HK-2 (cell line): ENCODE measurements at regions not wholly inside any gene's neighbourhood (a gene's known extent, or its start where the extent isn't known, plus 50 kb on each side); places are given as distances from the start of the nearest gene placed in this dataset.

Source experiments
- DNase-seq: peaks from one replicate; pipeline ENCODE4 v3.0.0-alpha.2; 2018; ENCODE audit not compliant: unreplicated experiment

- no peak for DNase-seq
These were observed 981.9 kb upstream of the TENM3 start for GRCh38 chr4:181261279-181261678.

GRCh38 chr4:181264893-181265292 lies 978.3 kb upstream of the TENM3 start:
- DNase-seq: no peak

GRCh38 chr4:181265370-181265769 lies 977.8 kb upstream of the TENM3 start:
- no peak for DNase-seq

- DNase-seq: no peak
These were observed 972.0 kb upstream of the TENM3 start for GRCh38 chr4:181271116-181271640.

DNA sequence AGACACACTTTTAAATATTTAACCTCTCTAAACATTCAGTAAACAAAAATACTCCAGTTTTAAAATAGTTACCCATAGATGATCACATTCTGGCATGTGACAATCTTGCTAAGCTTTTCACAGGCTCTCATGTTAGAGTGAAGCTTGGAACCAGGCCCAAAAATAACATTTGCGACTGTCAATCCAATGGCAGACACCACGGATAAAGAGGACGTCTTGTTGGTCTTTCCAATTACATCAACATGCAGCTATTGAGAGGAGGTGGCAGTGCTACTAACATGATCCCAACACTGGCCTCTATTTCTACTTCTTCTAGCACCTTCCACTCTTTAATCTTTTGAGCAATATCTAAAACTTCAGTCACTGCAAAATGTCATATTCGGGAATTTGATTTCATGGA lies 970.8 kb upstream of the TENM3 start:
- no peak for DNase-seq

GRCh38 chr4:181278941-181279340 lies 964.3 kb upstream of the TENM3 start:
- DNase-seq: no peak

GRCh38 chr4:181281451-181281850 lies 961.8 kb upstream of the TENM3 start:
- no peak for DNase-seq

DNA sequence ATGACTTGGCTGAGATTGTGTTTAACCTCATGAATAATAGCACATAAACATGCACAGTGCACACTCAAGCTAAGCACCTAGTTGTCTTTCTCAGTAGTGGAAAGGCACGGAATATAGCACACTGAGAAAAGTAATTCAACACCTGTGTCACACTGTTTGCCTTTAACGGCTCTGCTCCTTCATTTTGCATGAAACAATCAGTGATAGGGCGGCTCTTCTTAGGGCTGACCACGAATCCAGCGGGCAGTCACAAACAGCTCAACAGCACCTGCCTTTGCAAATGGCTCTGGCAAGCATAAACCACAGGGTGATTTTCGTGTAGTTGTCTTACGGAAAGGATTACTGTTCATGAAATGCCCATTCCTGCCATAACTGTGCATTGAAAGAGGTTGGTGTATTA lies 954.0 kb upstream of the TENM3 start:
- no peak for DNase-seq

GRCh38 chr4:181291615-181292014 lies 951.6 kb upstream of the TENM3 start:
- DNase-seq: no peak

DNA sequence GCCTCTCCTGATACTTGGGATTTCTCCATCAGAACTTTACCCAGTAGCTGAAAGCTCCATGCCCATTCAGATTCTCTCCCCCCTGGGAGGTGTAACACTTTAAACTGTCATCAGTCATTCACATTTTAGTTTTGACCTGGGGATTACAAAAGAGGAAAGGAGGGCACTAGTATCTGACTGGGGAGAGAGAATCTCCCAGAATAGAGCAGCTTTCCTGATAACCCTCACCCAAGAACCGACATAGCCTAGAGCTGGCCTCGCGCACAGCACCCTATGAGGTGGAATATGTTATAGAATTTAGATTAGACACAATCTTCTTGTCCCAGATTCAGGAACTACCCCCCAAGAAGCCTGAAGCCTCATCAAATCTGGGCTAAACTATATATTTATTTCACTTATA lies 950.2 kb upstream of the TENM3 start:
- DNase-seq: no peak

DNA sequence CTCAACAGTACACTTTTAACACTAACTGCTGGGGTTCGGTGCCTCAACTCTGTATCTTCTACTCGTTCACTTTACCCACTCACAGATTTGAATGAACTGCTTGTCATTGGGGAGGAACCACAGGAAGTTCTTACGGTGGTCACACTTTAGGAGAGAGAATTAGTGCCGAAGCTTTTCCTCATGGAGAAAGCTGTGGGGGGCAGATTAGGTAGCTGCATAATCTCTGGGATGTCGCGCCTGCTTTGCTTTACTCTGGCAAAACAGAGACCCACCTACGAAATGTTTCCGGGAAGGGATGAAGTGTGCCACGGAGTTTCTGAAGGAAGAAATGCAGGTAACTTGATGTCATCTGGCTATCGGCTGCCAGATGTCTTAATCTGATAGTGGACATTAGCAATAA lies 949.7 kb upstream of the TENM3 start:
- no peak for DNase-seq

- no peak for DNase-seq
These were observed 948.8 kb upstream of the TENM3 start for GRCh38 chr4:181294421-181294820.

GRCh38 chr4:181301735-181302710 lies 941.2 kb upstream of the TENM3 start:
- peak; percentile 49 for DNase-seq

GRCh38 chr4:181307824-181308223 lies 935.4 kb upstream of the TENM3 start:
- no peak for DNase-seq

GRCh38 chr4:181308476-181309312 lies 934.5 kb upstream of the TENM3 start:
- no peak for DNase-seq

GRCh38 chr4:181312066-181312465 lies 931.1 kb upstream of the TENM3 start:
- DNase-seq: no peak

DNA sequence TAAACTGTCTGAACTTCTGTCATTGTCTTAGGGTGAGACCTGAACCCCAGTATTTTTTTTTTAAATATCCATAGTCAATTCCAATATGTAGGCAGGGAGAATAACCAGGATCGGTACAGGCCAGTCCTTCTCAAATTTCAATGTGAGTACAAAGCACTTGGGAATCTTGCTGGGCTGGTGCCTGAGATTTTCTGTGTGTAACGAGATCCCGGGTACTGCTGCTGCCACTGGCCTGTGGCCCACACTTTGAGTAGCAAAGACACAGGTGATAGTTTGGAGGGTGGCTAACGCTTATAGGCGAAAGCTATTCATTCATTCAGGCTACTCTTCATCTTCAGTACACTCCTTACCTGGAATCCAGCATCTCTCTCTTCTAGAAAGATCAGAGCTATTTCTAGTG lies 923.6 kb upstream of the TENM3 start:
- no peak for DNase-seq

DNA sequence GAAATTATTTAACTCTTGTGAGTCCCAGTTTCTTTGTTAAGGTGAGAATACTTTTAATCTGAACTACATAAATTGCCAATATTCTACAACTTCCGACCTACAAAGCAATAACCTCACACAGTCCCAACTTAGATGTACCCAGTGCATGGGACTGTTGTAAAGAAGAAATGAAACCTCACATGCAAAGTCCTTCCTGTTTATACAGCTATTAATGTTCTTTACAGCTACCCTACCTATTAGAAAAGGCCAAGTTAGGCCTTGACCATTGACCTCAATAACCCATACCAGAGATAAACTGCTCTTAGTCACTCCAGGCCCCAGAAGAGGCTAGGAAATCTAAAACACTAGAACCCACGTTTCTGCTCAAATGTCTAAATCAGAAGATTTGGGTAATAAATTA lies 920.1 kb upstream of the TENM3 start:
- no peak for DNase-seq

DNA sequence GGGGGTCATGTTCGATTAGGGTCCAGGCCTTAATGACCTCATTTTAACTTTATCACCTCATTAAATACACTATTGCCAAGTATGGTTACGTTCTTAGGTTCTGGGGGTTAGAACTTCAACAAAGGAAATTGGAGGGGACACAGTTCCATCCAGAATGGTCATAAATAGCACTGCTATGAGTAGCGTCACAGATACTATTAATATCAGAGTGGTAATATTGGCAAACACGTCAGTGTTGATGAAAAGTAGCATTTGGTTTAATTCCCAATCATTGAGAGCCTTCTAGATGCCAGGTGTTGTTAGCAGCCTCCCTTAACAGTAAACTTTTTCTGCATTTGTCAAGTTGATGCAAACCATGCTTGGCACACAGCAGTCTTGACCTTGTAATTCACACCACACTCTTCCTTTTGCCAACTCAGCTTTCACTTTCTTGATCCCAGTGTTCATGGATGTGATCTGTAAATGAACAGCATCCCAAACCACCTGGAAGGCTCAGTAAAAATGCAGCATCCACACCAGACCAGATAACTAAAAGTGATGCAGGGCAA lies 912.5 kb upstream of the TENM3 start:
- no peak for DNase-seq

DNA sequence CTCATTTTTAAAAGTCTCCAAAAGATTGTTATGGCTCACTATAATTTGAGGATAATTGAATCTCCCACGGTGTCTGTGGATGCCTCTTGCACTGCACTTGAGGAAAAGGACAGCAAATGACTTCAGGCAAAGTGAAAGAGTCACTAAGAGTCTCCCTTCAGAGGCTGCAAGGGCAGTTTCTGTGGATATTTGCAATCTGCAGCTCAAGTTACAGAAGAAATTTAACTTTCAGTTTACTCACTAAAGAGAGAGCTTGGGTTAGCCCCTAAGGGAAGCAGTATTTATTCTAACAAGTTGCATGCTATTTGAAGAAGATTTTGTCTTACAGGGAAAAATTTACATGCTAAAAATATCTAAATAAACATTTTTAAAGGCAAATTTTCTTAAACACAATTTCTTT lies 912.0 kb upstream of the TENM3 start:
- DNase-seq: no peak

DNA sequence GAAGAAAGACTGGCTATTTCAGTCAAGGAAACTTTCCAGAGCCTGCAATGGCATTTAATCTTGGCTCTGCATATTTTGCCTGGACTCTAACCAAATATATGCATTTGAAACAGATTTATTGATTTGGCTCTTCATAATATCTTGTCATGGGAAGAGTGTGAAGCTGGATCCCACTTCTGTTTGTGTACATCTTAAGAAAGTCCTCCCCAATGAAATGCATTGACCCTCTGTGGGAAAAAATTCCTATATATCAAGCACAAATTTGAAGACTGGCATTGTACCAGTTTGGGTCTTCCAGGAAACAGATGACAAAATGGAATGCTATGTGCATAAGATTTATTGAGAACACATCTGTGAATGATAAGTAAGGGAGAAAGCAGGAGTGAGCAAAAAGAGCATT lies 897.3 kb upstream of the TENM3 start:
- no peak for DNase-seq
